Activated gamma-delta T cell treated with anti-CD3 and anti-CD28 coated beads, Interleukin-2, amount 50 U/mL, for 16 hours (primary cell): ENCODE measurements at regions not wholly inside any gene's neighbourhood (a gene's known extent, or its start where the extent isn't known, plus 50 kb on each side); places are given as distances from the start of the nearest gene placed in this dataset.

Experiments
- DNase-seq: peaks from one replicate; pipeline ENCODE4 v3.0.0-alpha.2; 2020; ENCODE audit warnings: low read depth

- DNase-seq, result no peak
Measured at GRCh38 chr12:59928416-59928815, 332.6 kb downstream of the SLC16A7 start.

GRCh38 chr12:59929110-59929509, 333.3 kb downstream of the SLC16A7 start:
- DNase-seq, result no peak

GRCh38 chr12:59934486-59934885, 338.7 kb downstream of the SLC16A7 start:
- DNase-seq, result no peak

GRCh38 chr12:59936534-59936933, 340.7 kb downstream of the SLC16A7 start:
- DNase-seq, result no peak

GRCh38 chr12:59937148-59937547, 341.3 kb downstream of the SLC16A7 start:
- no peak for DNase-seq

- no peak for DNase-seq
Measured at GRCh38 chr12:59938190-59938962, 342.5 kb downstream of the SLC16A7 start.

- no peak for DNase-seq
Measured at GRCh38 chr12:59940631-59941342, 345.0 kb downstream of the SLC16A7 start.

- DNase-seq, result no peak
Measured at GRCh38 chr12:59941461-59941860, 345.6 kb downstream of the SLC16A7 start.

GRCh38 chr12:59944177-59944576, 348.3 kb downstream of the SLC16A7 start:
- DNase-seq, result no peak

GRCh38 chr12:59946635-59947034, 350.8 kb downstream of the SLC16A7 start:
- no peak for DNase-seq

- no peak for DNase-seq
Measured at GRCh38 chr12:59963546-59963945, 367.7 kb downstream of the SLC16A7 start.

GRCh38 chr12:59972905-59973304, 377.1 kb downstream of the SLC16A7 start:
- DNase-seq, result no peak

GRCh38 chr12:59973515-59973914, 377.7 kb downstream of the SLC16A7 start:
- DNase-seq, result no peak

- DNase-seq, result no peak
Measured at GRCh38 chr12:59977779-59978178, 381.9 kb downstream of the SLC16A7 start.

- DNase-seq, result no peak
Measured at GRCh38 chr12:59980476-59980875, 384.6 kb downstream of the SLC16A7 start.

- no peak for DNase-seq
Measured at GRCh38 chr12:59999291-59999690, 403.5 kb downstream of the SLC16A7 start.

GRCh38 chr12:60010486-60010885, 414.7 kb downstream of the SLC16A7 start:
- DNase-seq, result no peak

GRCh38 chr12:60012659-60013058, 416.8 kb downstream of the SLC16A7 start:
- DNase-seq, result no peak

- DNase-seq, result no peak
Measured at GRCh38 chr12:60014436-60014835, 418.6 kb downstream of the SLC16A7 start.

GRCh38 chr12:60020068-60020467, 424.2 kb downstream of the SLC16A7 start:
- DNase-seq, result no peak

GRCh38 chr12:60021235-60021634, 425.4 kb downstream of the SLC16A7 start:
- DNase-seq, result no peak

- no peak for DNase-seq
Measured at GRCh38 chr12:60027266-60027665, 431.4 kb downstream of the SLC16A7 start.

GRCh38 chr12:60034147-60034546, 438.3 kb downstream of the SLC16A7 start:
- DNase-seq, result no peak

- no peak for DNase-seq
Measured at GRCh38 chr12:60035835-60036234, 440.0 kb downstream of the SLC16A7 start.
